Esophagus muscularis mucosa (tissue), 4 donors: ENCODE measurements at regions not wholly inside any gene's neighbourhood (a gene's known extent, or its start where the extent isn't known, plus 50 kb on each side); places are given as distances from the start of the nearest gene placed in this dataset.

Source experiments
- DNase-seq: peaks from one replicate; pipeline ENCODE4 v3.0.0-alpha.2; 2017; ENCODE audit errors: extremely low spot score
- H3K27ac ChIP-seq, 4 donors: fragments of 200-600 bp; sonication (generic); replicated peaks in 1 of 4; 1 replicate in 3 of 4; 2 replicates in 1 of 4; pipeline ENCODE4 v1.5.1; 2016 to 2019; ENCODE audit warnings: mild to moderate bottlenecking in 1 of 4
- H3K27me3 ChIP-seq, 4 donors: fragments of 200-600 bp; sonication (generic); one replicate each; pipeline versions ENCODE4 v1.5.1 to v1.6.0; 2016 to 2019
- H3K36me3 ChIP-seq, 4 donors: fragments of 200-600 bp; sonication (generic); one replicate each; pipeline ENCODE4 v1.5.1; 2016 to 2019
- H3K4me1 ChIP-seq, 4 donors: fragments of 200-600 bp; sonication (generic); one replicate each; pipeline ENCODE4 v1.5.1; 2016 to 2019
- H3K4me3 ChIP-seq, 4 donors: fragments of 200-600 bp; sonication (generic); 1 replicate in 2 of 4; 2 replicates in 2 of 4; pipeline ENCODE4 v1.5.1; 2016 to 2019; ENCODE audit warnings: mild to moderate bottlenecking in 4 of 4, moderate library complexity in 1 of 4
- H3K9me3 ChIP-seq, 4 donors: fragments of 200-600 bp; sonication (generic); 1 replicate in 3 of 4; 2 replicates in 1 of 4; pipeline ENCODE4 v1.5.1; 2016 to 2019
- CTCF ChIP-seq, 3 experiments: fragments of 200-600 bp in 2 of 3; fragments of 450-650 bp in 1 of 3; sonication (generic) in 2 of 3; IDR thresholded peaks; one replicate each; pipeline ENCODE4 v1.5.1; 2017 to 2019; ENCODE audit warnings: antibody characterized with exemption in 3 of 3, mild to moderate bottlenecking in 2 of 3, moderate library complexity in 1 of 3
- EP300 ChIP-seq: sonication (generic); formaldehyde crosslinking; IDR thresholded peaks from one replicate; pipeline ENCODE4 v1.6.1; 2017; ENCODE audit warnings: antibody characterized with exemption
- POLR2A ChIP-seq: fragments of 450-650 bp; IDR thresholded peaks from one replicate; pipeline ENCODE4 v1.6.1; 2017; ENCODE audit warnings: antibody characterized with exemption, moderate library complexity, mild to moderate bottlenecking, low read depth
- POLR2AphosphoS5 ChIP-seq, 2 donors: sonication (generic); formaldehyde crosslinking; IDR thresholded peaks; one replicate each; pipeline ENCODE4 v1.6.1; 2017; ENCODE audit warnings: antibody characterized with exemption in 2 of 2
- WGBS: methylation state at CpG from one replicate; pipeline ENCODE4 v1.1.5; 2018; 5-methylcytosine and 5-hydroxymethylcytosine counted together
- intact Hi-C: fragments of 100-400 bp; cut with DNase I; formaldehyde crosslinking; loops from one replicate; pipeline ENCODE4 v1.15.1; 2023

GRCh38 chr5:124060413-124061067 is 548.6 kb downstream of the CSNK1G3 start:
- H3K4me3 ChIP-seq: no peak overlapping the region
- DNase-seq: no peak
- no peaks in the 10 kb centered on the region for H3K27me3 ChIP-seq
- no peak overlapping the region for H3K27ac ChIP-seq
- peaks cover 9 to 36% (median 29%) of the 10 kb centered on the region in 4 donors for H3K4me1 ChIP-seq
- 74% methylated on average over 5 of the region's 5 CpGs for WGBS
- H3K36me3 ChIP-seq: no peaks in the 10 kb centered on the region
- intact Hi-C loops: no loop called here
- no peaks in the 10 kb centered on the region for H3K9me3 ChIP-seq
- no peak for TF ChIP-seq POLR2AphosphoS5 (IDR thresholded peaks at IDR 0.05)
- no peak for TF ChIP-seq EP300
- no peak for TF ChIP-seq POLR2A
- TF ChIP-seq CTCF (IDR thresholded peaks at IDR 0.05): no peak

DNA sequence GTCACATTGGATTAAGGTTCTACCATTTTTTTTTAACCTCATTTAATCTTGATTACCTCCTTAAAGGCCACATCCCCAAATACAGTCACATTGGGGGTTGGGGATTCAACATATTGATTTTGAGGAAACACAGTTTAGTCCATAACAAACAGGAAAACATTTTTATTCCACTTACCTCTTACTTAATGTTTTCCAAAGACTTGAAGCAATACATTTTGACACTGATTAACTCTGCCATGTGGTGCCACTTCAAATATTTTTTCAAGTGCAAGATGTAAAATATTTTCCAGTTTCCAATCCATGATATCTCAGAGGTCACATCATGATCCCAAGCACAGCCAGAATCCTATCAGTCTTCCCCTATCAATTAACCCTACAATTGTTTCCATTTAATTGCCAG is 548.0 kb downstream of the CSNK1G3 start:
- no peaks in the 10 kb centered on the region for H3K9me3 ChIP-seq
- no peaks in the 10 kb centered on the region for H3K27me3 ChIP-seq
- no peak for DNase-seq
- no peak overlapping the region for H3K4me3 ChIP-seq
- intact Hi-C loops: no loop called here
- TF ChIP-seq POLR2AphosphoS5 (IDR thresholded peaks at IDR 0.05) (no peak), EP300 (no peak), CTCF (IDR thresholded peaks at IDR 0.05) (no peak), POLR2A (no peak)
- no peak overlapping the region for H3K27ac ChIP-seq
- H3K4me1 ChIP-seq: peaks cover 9 to 36% (median 29%) of the 10 kb centered on the region in 4 donors
- no peaks in the 10 kb centered on the region for H3K36me3 ChIP-seq

- H3K9me3 ChIP-seq: no peaks in the 10 kb centered on the region
- 88% methylated on average over 3 of the region's 3 CpGs for WGBS
- intact Hi-C loops: no loop called here
- DNase-seq: no peak
- no peaks in the 10 kb centered on the region for H3K27me3 ChIP-seq
- H3K4me3 ChIP-seq: no peak overlapping the region
- TF ChIP-seq POLR2AphosphoS5 (IDR thresholded peaks at IDR 0.05) (no peak), EP300 (no peak), POLR2A (no peak), CTCF (IDR thresholded peaks at IDR 0.05) (no peak)
- H3K27ac ChIP-seq: no peak overlapping the region
- peaks cover 9 to 36% (median 29%) of the 10 kb centered on the region in 4 donors for H3K4me1 ChIP-seq
- no peaks in the 10 kb centered on the region for H3K36me3 ChIP-seq
Observed at GRCh38 chr5:124059200-124059599, 547.2 kb downstream of the CSNK1G3 start.

DNA sequence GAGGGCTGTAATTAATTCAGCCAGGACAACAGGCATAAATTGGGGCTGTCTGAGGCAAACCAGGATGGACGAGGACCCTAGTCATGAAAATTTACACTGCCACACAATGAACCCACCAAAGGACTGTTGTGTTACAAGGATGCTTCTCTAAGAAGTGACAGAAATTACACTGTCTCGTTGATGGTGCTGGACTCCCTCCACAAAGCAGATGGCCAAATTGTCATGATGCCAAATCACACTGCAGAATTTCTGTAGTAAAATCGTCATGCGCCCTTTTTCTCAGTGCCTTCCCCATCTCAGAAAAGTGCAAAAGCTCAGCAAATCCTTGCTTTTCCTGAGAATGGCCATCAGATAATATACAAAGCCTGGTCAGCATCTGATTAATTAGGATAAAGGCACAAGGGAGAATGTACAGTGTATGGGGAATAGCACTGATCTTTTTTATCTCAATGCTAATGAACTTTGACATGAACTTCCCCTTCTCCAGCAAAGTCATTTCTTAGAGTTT is 545.8 kb downstream of the CSNK1G3 start:
- H3K27ac ChIP-seq: no peak overlapping the region
- H3K4me3 ChIP-seq: no peak overlapping the region

More for the DNA sequence above, 545.8 kb downstream of the CSNK1G3 start:
- intact Hi-C loops: no loop called here
- 43% methylated on average over 4 of the region's 4 CpGs for WGBS
- H3K36me3 ChIP-seq: no peaks in the 10 kb centered on the region
- H3K9me3 ChIP-seq: no peaks in the 10 kb centered on the region
- no peak for TF ChIP-seq POLR2A
- no peak for TF ChIP-seq CTCF (IDR thresholded peaks at IDR 0.05)
- TF ChIP-seq EP300: no peak
- TF ChIP-seq POLR2AphosphoS5 (IDR thresholded peaks at IDR 0.05): no peak
- H3K4me1 ChIP-seq: peaks cover 9 to 36% (median 31%) of the 10 kb centered on the region in 4 donors
- DNase-seq: no peak
- H3K27me3 ChIP-seq: no peaks in the 10 kb centered on the region
